ENCODE measurements at regions not wholly inside any gene's neighbourhood (a gene's known extent, or its start where the extent isn't known, plus 50 kb on each side); places are given as distances from the start of the nearest gene placed in this dataset.

- no peaks in the 10 kb centered on the region for H3K27me3 ChIP-seq
- no peaks in the 10 kb centered on the region for H3K4me1 ChIP-seq (replicated peaks in 1 of 2)
- no peak overlapping the region for H3K4me3 ChIP-seq
- H3K27ac ChIP-seq = no peak overlapping the region
- no peaks in the 10 kb centered on the region for H3K36me3 ChIP-seq (replicated peaks in 1 of 2)
- WGBS, 4 donors = 89 to 100% (median 97%) methylated on average over 1 of the region's 1 CpG
- TF ChIP-seq POLR2A (IDR thresholded peaks at IDR 0.05) = no peak
- TF ChIP-seq, protein P1, sequence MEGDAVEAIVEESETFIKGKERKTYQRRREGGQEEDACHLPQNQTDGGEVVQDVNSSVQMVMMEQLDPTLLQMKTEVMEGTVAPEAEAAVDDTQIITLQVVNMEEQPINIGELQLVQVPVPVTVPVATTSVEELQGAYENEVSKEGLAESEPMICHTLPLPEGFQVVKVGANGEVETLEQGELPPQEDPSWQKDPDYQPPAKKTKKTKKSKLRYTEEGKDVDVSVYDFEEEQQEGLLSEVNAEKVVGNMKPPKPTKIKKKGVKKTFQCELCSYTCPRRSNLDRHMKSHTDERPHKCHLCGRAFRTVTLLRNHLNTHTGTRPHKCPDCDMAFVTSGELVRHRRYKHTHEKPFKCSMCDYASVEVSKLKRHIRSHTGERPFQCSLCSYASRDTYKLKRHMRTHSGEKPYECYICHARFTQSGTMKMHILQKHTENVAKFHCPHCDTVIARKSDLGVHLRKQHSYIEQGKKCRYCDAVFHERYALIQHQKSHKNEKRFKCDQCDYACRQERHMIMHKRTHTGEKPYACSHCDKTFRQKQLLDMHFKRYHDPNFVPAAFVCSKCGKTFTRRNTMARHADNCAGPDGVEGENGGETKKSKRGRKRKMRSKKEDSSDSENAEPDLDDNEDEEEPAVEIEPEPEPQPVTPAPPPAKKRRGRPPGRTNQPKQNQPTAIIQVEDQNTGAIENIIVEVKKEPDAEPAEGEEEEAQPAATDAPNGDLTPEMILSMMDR (IDR thresholded peaks at IDR 0.05) = no peak
- intact Hi-C loops (cut with DNase I) = no loop called here
- no peak for DNase-seq
- H3K9me3 ChIP-seq (replicated peaks in 1 of 3) = no peaks in the 10 kb centered on the region
Measured at GRCh38 chr12:63066136-63066535, 84.9 kb downstream of the AVPR1A start.

DNA sequence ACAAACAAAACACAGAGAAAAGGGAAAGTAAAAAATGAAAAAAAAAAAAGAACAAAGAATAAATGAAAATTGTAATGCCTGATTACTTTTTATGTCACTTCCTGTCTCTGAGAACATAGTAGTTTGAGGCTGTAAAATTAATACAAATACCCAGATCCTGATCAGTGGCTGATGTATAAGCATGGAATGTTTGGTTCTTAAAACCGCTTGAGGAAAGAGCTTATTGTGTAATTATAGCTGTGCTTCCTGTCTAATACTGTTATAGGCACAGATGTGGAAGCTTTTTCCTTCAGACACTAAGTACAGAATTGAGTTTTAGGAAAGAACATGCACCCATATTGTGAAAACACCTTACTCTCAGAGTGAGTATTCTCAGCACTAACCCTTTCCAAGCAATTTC lies 86.9 kb downstream of the AVPR1A start:
- Histone ChIP-seq H3K27me3 (no peaks in the 10 kb centered on the region), H3K36me3 (replicated peaks in 1 of 2) (no peaks in the 10 kb centered on the region), H3K27ac (no peak overlapping the region), H3K9me3 (replicated peaks in 1 of 3) (no peaks in the 10 kb centered on the region), H3K4me3 (no peak overlapping the region), H3K4me1 (replicated peaks in 1 of 2) (no peaks in the 10 kb centered on the region)
- 33 to 57% (median 39%) methylated on average over 1 of the region's 1 CpG for WGBS, 4 donors
- intact Hi-C loops (cut with DNase I) = no loop called here
- no peak for TF ChIP-seq POLR2A (IDR thresholded peaks at IDR 0.05)
- TF ChIP-seq, protein P1 (IDR thresholded peaks at IDR 0.05) = no peak
- no peak for DNase-seq

DNA sequence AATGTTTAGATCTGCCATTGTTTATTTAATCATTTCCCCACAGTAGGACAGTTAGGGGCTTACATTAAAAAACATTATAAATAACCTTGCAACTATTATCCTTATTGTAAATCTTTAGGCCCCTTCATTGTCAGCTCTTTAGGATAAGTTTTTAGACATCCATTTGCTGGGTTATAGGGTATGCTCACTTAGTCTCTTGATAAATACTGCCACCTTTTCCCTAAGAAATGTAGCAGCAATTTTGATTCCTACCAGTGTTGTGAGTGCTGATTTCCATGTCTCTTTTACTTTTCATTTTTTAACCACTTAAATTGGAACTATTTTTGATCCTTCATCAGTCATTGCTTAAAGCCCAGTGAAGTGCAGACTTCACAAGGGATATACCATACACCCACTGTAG lies 94.4 kb downstream of the AVPR1A start:
- DNase-seq = no peak
- TF ChIP-seq, protein P1 (IDR thresholded peaks at IDR 0.05) = no peak
- no peak for TF ChIP-seq POLR2A (IDR thresholded peaks at IDR 0.05)
- Histone ChIP-seq H3K9me3 (replicated peaks in 1 of 3) (no peaks in the 10 kb centered on the region), H3K4me1 (replicated peaks in 1 of 2) (no peaks in the 10 kb centered on the region), H3K4me3 (no peak overlapping the region), H3K27ac (no peak overlapping the region), H3K27me3 (no peaks in the 10 kb centered on the region), H3K36me3 (replicated peaks in 1 of 2) (no peaks in the 10 kb centered on the region)
- intact Hi-C loops (cut with DNase I) = no loop called here

GRCh38 chr12:63052696-63053095 lies 98.3 kb downstream of the AVPR1A start:
- Histone ChIP-seq H3K4me1 (replicated peaks in 1 of 2) (no peaks in the 10 kb centered on the region), H3K9me3 (replicated peaks in 1 of 3) (no peaks in the 10 kb centered on the region), H3K27ac (no peak overlapping the region), H3K27me3 (peaks cover 4% of the 10 kb centered on the region), H3K4me3 (no peak overlapping the region), H3K36me3 (replicated peaks in 1 of 2) (no peaks in the 10 kb centered on the region)
- no peak for DNase-seq
- intact Hi-C loops (cut with DNase I) = no loop called here
- TF ChIP-seq, protein P1 (IDR thresholded peaks at IDR 0.05) = no peak
- TF ChIP-seq POLR2A (IDR thresholded peaks at IDR 0.05) = no peak

Data from adrenal gland (tissue), 9 donors.